ENCODE measurements at regions not wholly inside any gene's neighbourhood (a gene's known extent, or its start where the extent isn't known, plus 50 kb on each side); places are given as distances from the start of the nearest gene placed in this dataset.

DNA sequence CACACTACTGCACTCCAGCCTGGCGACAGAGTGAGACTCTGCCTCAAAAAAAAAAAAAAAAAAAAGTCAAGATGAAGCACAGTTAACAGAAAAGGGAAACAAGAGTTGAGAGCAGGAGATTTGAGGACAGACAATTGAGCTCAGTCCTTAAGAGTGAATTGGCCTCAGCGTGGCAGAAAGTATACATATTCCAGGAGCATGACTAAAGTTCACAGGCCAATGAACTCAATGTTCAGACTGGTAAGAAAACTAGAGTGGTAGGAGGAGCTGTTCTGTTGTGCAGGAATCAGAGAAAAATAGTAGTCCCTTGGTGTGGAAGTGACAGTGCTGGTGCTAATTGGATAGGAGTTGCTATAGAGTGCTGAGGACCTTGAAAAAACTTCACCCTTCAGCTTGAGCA lies 60.0 kb downstream of the NRN1 start:
- no peak for DNase-seq (ENCODE audit: low spot score)

- DNase-seq (ENCODE audit: low spot score): peak; percentile 38
Measured at GRCh38 chr6:5946181-5946580, 60.5 kb downstream of the NRN1 start.

- DNase-seq (ENCODE audit: low spot score): no peak
Measured at GRCh38 chr6:5943591-5943990, 63.1 kb downstream of the NRN1 start.

DNA sequence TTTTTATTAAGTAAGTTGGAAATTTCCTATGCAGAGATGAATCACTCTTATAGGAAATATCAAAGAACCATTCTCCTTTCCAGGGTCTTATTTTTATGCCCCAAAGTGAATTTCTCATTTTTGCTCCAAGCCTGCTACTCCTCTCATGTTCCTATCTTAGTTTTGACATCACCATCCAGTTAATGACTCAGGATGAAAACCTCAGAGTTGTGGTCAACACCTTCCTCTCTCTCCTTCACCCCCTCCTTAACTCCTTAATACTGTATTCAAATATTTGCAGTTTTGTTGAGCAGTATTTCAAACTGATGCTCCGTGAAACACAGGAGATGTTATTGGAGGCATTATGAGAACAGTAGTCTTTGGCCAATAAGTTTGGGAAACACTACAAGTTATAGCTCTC lies 64.1 kb downstream of the NRN1 start:
- no peak for DNase-seq (ENCODE audit: low spot score)

DNA sequence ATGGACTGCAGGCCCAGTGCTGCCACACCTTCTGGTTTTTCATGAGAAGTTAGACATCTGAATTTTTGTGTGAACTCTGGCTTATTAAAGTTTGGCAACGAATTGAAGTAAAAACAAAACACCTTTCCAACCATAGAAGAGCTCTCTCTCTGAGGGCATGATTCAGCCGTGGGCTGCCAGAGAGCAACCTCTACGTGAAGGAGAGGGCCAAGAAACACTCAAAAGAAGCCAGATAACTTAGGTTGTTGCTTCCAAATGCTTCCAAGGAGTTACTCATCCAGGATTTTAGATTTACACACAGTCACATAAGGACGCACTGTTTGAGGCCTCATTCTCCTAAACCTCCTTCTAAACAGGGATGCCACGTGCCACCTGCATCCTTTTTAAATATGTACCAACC lies 65.5 kb downstream of the NRN1 start:
- no peak for DNase-seq (ENCODE audit: low spot score)

GRCh38 chr6:5938934-5939333 lies 67.8 kb downstream of the NRN1 start:
- no peak for DNase-seq (ENCODE audit: low spot score)

DNA sequence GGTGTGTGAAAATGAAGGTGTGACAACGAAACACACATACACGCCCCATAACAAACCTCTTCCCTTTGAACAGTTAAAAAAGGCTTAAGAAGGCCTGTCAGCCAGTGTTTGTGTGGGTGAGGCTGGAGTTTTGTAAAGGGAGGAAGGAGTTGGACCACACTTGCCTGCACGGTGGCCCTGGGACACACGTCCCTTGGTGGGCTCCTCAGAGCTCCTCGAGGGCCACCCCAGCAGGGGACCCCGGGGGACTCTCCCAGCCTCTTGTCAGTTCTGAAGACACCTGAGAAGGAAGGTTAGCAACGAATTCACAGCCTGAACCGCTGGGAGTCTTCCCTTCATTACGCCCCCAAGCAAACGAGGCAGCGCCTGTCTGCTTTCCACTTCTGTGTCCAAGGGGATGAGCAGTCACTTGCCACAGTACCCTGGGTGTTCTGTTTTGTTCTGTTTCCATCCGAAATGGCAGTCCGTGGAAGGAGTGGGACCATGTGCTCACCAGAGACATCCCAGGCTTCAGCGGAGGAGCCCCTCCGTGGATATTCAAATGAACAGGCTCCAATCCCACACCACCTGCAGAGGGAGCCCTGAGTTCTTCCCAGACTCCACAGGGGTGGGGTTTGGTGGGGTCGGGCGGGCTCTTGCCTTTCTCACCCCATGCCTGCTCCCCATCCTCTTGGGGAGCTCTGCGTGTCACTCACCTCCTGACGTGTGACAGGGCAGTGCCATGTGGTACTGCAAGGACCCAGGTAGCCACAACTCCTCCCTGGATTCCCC lies 68.6 kb downstream of the NRN1 start:
- no peak for DNase-seq (ENCODE audit: low spot score)

DNA sequence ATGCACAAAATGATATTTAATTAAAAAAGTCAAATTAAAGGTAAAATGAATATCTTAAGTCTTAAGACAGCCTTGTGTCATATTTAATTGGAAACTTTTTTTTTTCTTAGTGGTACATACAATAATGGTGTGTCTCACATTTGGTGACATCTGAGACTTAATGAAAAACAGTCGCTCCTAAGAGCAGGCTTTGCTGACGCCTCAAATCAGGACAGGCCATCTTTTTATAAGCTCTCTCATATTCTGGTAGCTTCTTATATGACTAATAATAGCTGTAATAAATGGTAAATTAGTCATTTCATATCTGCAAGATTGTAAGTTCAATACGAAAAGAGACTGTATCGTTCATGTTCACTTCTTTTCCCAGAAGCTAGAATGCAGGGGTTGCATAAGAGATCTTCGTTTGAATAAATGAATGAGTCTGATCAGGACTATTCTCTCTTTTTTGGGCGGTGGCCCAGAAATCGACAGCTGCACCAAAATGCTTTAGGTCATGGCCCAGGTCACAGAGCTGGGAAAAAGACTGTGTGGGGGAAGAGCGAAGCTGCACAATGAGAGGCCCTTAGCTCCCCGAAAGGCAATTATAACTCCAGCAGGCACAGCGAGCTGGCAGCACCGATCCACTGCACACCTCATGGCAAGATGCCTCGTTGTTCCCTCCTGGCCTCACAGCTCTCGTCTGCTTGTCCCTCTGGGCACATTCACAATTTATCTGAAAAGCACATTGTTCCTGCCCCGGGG lies 69.4 kb downstream of the NRN1 start:
- no peak for DNase-seq (ENCODE audit: low spot score)

DNA sequence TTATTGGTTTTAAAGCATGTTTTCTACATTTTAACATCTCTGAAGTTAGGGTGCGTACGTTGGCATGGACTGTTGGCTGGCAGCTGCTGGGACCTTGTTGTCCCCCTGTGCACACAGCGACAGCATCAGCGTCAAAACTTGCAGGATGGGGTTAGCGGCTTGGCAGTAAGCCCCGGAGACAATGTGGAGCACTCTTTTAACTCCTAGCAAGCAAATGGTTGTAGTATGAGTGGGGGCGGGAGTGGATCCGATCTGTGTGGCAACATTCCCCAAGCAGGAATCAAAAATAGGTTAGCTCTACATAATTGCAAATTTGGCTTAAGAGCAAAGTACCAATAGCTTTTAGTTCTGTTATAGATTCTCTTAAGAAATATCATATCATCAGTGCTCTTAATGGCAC lies 70.1 kb downstream of the NRN1 start:
- no peak for DNase-seq (ENCODE audit: low spot score)

- no peak for DNase-seq (ENCODE audit: low spot score)
Measured at GRCh38 chr6:5936140-5936539, 70.6 kb downstream of the NRN1 start.

- DNase-seq (ENCODE audit: low spot score): no peak
Measured at GRCh38 chr6:5930968-5931367, 75.8 kb downstream of the NRN1 start.

DNA sequence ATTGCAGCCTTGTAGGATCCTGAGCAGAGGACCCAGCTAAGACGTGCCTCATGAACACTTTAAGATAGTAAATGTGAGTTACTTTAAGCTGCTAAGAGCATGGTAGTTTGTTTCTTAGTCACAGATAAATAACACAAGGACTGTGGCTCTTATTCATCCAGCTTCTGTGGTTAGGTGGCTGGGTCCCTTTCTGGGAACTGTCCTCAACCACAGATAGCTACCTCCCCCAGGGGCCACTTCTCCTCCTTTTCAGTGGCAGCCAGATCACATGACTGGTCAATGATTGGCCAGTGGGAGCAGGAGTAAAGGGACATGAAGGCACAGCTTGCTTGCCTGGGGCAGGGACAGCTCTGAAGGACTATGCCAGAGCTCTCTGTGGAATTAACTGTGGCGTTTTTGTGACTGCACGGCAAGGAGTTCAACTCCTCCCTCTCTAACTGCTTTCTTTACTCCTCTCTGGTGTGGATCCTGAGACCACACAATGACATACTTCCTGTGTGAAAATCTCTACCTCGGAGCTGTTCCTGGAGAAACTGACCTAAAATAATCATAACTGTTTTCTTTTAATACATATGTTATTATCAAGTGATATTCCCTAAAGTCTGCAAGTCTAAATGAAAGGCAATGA lies 76.5 kb downstream of the NRN1 start:
- DNase-seq (ENCODE audit: low spot score): no peak

DNA sequence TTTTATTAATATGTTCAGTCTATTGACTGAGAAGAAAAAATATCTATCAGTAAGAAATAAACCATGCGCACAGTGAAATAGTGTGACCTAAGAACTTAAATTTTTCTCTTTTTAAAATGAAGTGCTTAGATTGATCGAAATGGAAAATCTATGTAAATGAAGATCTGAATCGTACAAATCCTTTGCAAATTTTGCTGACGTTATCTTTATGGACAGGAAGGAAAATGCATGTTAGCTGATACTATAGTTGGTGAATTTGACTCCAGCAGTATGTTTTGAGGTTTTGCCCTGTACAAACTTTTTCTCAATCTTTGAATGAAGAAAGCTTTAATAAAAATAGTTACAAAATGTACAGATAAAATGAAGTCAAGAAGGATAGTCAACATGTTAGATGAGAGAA lies 82.9 kb downstream of the NRN1 start:
- no peak for DNase-seq (ENCODE audit: low spot score)

- no peak for DNase-seq (ENCODE audit: low spot score)
Measured at GRCh38 chr6:5922230-5922629, 84.5 kb downstream of the NRN1 start.

DNA sequence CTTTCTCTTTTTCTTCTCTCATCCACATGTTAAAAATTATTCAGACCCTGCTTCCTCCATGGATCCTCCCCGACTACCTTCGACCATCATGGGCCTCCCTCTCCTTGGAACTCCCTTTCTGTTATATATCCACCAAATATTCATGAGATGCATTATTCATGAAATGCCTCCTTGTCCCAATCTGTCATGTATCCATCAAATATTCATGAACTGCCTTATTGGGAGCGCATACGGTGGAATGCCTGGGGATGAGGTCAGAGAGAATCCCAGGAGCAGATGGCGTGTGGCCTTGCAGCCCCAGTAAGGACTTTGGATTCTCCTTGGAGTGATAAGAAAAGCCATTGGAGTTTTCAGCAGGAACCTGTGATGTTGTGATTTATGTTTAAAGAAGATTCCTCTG lies 97.0 kb downstream of the NRN1 start:
- no peak for DNase-seq (ENCODE audit: low spot score)

- no peak for DNase-seq (ENCODE audit: low spot score)
Measured at GRCh38 chr6:5906842-5907241, 99.9 kb downstream of the NRN1 start.

GRCh38 chr6:5906340-5906670 lies 100.4 kb downstream of the NRN1 start:
- DNase-seq (ENCODE audit: low spot score): no peak

DNA sequence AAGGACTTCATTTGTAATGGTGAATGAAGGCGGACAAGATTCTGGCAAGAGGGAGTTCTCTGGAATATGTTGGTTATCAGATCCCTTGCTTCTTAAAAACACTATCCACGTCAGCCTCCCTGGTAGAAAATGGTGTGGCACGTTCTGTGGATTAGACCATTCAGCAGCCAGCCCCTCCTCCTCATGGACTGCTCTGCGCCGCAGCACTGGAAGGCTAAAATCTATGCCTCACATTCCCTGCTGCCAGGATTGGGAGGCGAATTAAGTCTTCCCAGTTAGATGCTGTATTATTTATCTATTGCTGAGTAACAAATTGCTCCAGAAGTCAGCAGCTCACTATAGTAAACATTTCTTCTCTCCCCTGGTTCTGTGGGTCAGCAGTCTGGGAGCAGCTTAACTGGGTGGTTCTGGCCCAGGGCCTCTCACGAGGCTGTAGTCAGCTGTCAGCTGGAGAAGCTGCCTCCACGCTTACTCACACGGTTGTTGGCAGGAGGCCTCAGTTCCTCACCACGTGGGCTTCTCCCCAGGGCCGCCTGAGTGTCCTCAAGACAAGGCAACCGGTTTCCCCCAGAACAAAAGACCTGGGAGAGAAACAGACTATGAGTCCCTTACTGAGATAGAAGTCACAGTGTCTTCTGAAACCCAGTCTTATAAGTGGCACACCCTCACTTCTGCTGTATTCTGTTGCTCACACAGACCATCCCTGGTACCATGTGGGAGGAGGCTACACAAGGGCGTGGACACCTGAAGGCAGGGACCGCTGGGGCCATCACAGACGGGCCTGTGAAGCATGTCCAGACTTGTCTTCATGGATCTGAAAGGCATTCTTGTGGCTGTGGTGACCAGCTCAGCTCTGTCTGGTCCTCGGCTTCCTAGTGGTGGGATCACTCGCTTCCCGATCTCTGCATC lies 101.0 kb downstream of the NRN1 start:
- DNase-seq (ENCODE audit: low spot score): peak; percentile 11

DNA sequence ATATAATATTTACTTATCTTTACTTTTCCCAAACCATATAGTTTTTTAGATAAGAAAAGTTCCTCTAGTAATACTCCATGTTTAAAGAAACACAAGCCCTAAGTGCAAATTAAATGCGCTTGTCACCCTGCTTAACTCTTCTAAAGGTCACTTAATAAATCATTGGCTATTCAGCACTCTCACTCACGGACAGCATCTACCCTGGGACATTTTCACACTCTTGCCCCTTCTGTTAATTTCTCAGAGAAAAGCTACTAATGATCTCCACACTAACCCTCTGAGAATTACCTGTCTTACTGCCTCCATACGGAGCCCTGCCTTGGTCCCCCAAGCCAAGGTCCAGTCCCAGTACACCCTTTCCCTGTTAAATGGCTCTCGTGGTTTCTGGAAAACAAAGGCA lies 102.2 kb downstream of the NRN1 start:
- DNase-seq (ENCODE audit: low spot score): no peak

DNA sequence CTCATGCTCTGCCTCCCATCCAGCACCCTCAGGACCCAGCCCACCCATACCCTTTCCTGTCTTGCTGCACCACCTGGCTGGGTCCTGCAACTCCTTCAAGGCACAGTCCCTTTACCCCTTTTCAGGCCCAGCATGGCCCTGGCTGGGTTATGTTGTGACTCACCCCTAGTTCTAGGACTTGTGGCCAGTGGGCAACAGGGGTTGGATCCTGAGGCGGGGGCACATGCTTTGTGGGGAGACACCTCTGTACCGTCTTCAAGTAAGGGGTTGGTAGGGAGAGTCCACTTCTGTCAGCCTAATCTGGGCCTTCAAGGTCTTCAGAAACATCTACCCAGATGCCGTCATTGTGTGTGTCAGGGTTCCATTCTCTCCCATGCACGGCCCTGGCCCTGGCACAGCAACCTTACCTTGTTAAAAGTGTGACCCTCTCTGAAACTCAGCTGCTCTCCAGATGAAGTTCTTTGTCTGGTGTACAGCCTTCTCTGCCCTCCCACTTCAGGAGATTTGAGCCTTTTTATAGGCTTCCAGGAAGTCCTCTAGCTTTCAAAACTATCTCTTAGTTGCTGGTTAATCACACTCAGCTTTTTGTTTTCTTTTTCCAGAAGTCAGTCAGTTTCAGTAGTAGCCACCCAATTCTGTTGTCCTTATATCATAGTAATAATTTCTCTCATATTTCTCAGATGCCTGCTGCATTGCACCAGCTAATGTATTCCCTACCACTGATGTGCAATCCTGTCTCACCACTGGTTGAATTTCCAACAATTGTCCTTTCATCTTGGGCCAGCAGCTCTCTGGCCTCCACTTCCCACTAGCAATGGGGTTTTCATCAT lies 107.3 kb downstream of the NRN1 start:
- DNase-seq (ENCODE audit: low spot score): no peak

- DNase-seq (ENCODE audit: low spot score): no peak
Measured at GRCh38 chr6:5898563-5898962, 108.2 kb downstream of the NRN1 start.
